ENCODE measurements at regions not wholly inside any gene's neighbourhood (a gene's known extent, or its start where the extent isn't known, plus 50 kb on each side); places are given as distances from the start of the nearest gene placed in this dataset.
A peak's percentile ranks its signal among the peaks of the same experiment; 100 is the strongest.

GRCh38 chr3:168981396-168981795 lies 682.1 kb downstream of the MECOM start:
- Histone ChIP-seq H3K4me3 (ENCODE audit: low read depth in 2 of 2, low read length in 1 of 2) (no peak overlapping the region), H3F3A (replicated peaks; ENCODE audit: insufficient read depth) (no peaks in the 10 kb centered on the region), H3K9me3 (no peaks in the 10 kb centered on the region), H3K4me2 (no peak overlapping the region), H3K36me3 (replicated peaks in 1 of 2; ENCODE audit: control insufficient read depth in 1 of 2, insufficient read depth in 2 of 2, low read length in 1 of 2) (no peaks in the 10 kb centered on the region), H3K79me2 (ENCODE audit: insufficient read depth) (no peaks in the 10 kb centered on the region), H4K20me1 (ENCODE audit: insufficient read depth) (no peaks in the 10 kb centered on the region), H2AFZ (ENCODE audit: low read depth) (no peak overlapping the region), H3K27me3 (ENCODE audit: insufficient read depth) (no peaks in the 10 kb centered on the region), H3K4me1 (ENCODE audit: control insufficient read depth in 1 of 2, insufficient read depth in 2 of 2, low read depth in 1 of 2, low read length in 1 of 2) (no peaks in the 10 kb centered on the region), H3K9ac (no peak overlapping the region), H3K27ac (ENCODE audit: low read depth in 2 of 2, low read length in 1 of 2) (no peak overlapping the region), H3K9me2 (no peaks in the 10 kb centered on the region)
- DNase-seq = no peak
- 22% methylated on average over 4 of the region's 4 CpGs for WGBS (ENCODE audit: low lambda C conversion rate)
- TF ChIP-seq IRF3 (IDR thresholded peaks at IDR 0.05; ENCODE audit: low read depth, low read length) = no peak
- TF ChIP-seq FOXM1 (IDR thresholded peaks at IDR 0.05; ENCODE audit: low read depth) = no peak
- TF ChIP-seq TCF12 (IDR thresholded peaks at IDR 0.05) = no peak
- TF ChIP-seq PBX3 (IDR thresholded peaks at IDR 0.05) = no peak
- no peak for TF ChIP-seq RAD21 (IDR thresholded peaks at IDR 0.05; ENCODE audit: low read length)
- TF ChIP-seq GABPA (IDR thresholded peaks at IDR 0.05; ENCODE audit: low read depth) = no peak
- TF ChIP-seq MXI1 (IDR thresholded peaks at IDR 0.05; ENCODE audit: low read depth, low read length) = no peak
- TF ChIP-seq JUND (IDR thresholded peaks at IDR 0.05) = no peak
- no peak for TF ChIP-seq ELF1 (IDR thresholded peaks at IDR 0.05)
- CTCF ChIA-PET = interaction anchor here (1.4 kb wide), 1 partner anchor 56 kb away, joined by 3 read pairs; no protein-coding TSS in a partner anchor
- POLR2A ChIA-PET = no interaction called here

GRCh38 chr3:168977716-168978374 lies 685.7 kb downstream of the MECOM start:
- Histone ChIP-seq H3K36me3 (replicated peaks in 1 of 2; ENCODE audit: control insufficient read depth in 1 of 2, insufficient read depth in 2 of 2, low read length in 1 of 2) (no peaks in the 10 kb centered on the region), H3K27me3 (ENCODE audit: insufficient read depth) (no peaks in the 10 kb centered on the region), H3K4me2 (0 out of 2 replicates have a peak overlapping the region, but pooled peaks have one; percentile 19), H3K27ac (ENCODE audit: low read depth in 2 of 2, low read length in 1 of 2) (no peak overlapping the region), H3K4me1 (ENCODE audit: control insufficient read depth in 1 of 2, insufficient read depth in 2 of 2, low read depth in 1 of 2, low read length in 1 of 2) (no peaks in the 10 kb centered on the region; a peak in 1 of 4 replicates), H3K9ac (no peak overlapping the region), H3F3A (replicated peaks; ENCODE audit: insufficient read depth) (no peaks in the 10 kb centered on the region), H2AFZ (ENCODE audit: low read depth) (no peak overlapping the region), H3K9me3 (no peaks in the 10 kb centered on the region), H4K20me1 (ENCODE audit: insufficient read depth) (no peaks in the 10 kb centered on the region), H3K4me3 (ENCODE audit: low read depth in 2 of 2, low read length in 1 of 2) (no peak overlapping the region), H3K9me2 (no peaks in the 10 kb centered on the region; the same call in 1 of the 2 replicates), H3K79me2 (ENCODE audit: insufficient read depth) (no peaks in the 10 kb centered on the region)
- TF ChIP-seq YY1 (IDR thresholded peaks at IDR 0.05; ENCODE audit: low read depth) (no peak), RFX5 (IDR thresholded peaks at IDR 0.05; ENCODE audit: low read length) (no peak), MAX (IDR thresholded peaks at IDR 0.05; ENCODE audit: low read depth) (no peak), GATA2 (CRISPR knock-in tag; IDR thresholded peaks at IDR 0.05) (no peak), GABPA (IDR thresholded peaks at IDR 0.05; ENCODE audit: low read depth) (no peak)
- WGBS (ENCODE audit: low lambda C conversion rate) = 43% methylated on average over 5 of the region's 5 CpGs
- ChIA-PET POLR2A (no interaction called here), CTCF (no interaction called here)
- DNase-seq = no peak

Measured in SK-N-SH (cell line).